ENCODE measurements at regions not wholly inside any gene's neighbourhood (a gene's known extent, or its start where the extent isn't known, plus 50 kb on each side); places are given as distances from the start of the nearest gene placed in this dataset.

- TF ChIP-seq CTCF (IDR thresholded peaks at IDR 0.05) (no peak), ZFX (IDR thresholded peaks at IDR 0.05; ENCODE audit: borderline replicate concordance) (no peak)
Observed at GRCh38 chr4:126860308-126860707, 772.4 kb upstream of the INTU start.

Data from 22Rv1 (cell line).